HL-60 (cell line): ENCODE measurements at regions not wholly inside any gene's neighbourhood (a gene's known extent, or its start where the extent isn't known, plus 50 kb on each side); places are given as distances from the start of the nearest gene placed in this dataset.
"Not testable (repeated sequence)": the region's sequence is repeated elsewhere in the genome, so short reads cannot be mapped to it uniquely, and the experiment has no call there.

Experiments used
- DNase-seq, 2 experiments: peaks; one replicate each; pipeline ENCODE4 v3.0.0-alpha.2; 2010 to 2020; ENCODE audit warnings: low read depth in 1 of 2, low spot score in 1 of 2
- H3K27ac ChIP-seq: fragments of 250-450 bp; sonication (Bioruptor Pico); replicated peaks from 2 replicates; pipeline ENCODE4 v1.5.1; 2020; ENCODE audit warnings: mild to moderate bottlenecking, moderate library complexity
- H3K27me3 ChIP-seq: fragments of 250-450 bp; sonication (Bioruptor Pico); 2 replicates; pipeline ENCODE4 v1.5.1; 2021; ENCODE audit warnings: mild to moderate bottlenecking, moderate library complexity; ENCODE audit not compliant: insufficient read depth, poor library complexity, severe bottlenecking
- H3K4me3 ChIP-seq: replicated peaks from 2 replicates; pipeline ENCODE4 v1.5.1; 2011; ENCODE audit warnings: mild to moderate bottlenecking, control low read depth, low read length; ENCODE audit not compliant: insufficient read depth
- CTCF ChIP-seq: IDR thresholded peaks from one replicate; pipeline ENCODE4 v1.5.1; 2011; ENCODE audit warnings: low read length, control low read depth, inconsistent platforms; ENCODE audit not compliant: insufficient read depth
- GABPA ChIP-seq: IDR thresholded peaks from 2 replicates; pipeline ENCODE4 v1.6.1; 2012; ENCODE audit warnings: low read depth
- POLR2AphosphoS5 ChIP-seq: IDR thresholded peaks from 2 replicates; pipeline ENCODE4 v1.6.1; 2012; ENCODE audit warnings: low read depth
- REST ChIP-seq: IDR thresholded peaks from 2 replicates; pipeline ENCODE4 v1.6.1; 2012; ENCODE audit warnings: low read depth; ENCODE audit not compliant: insufficient replicate concordance
- SPI1 ChIP-seq: IDR thresholded peaks from 2 replicates; pipeline ENCODE4 v1.6.1; 2012; ENCODE audit warnings: low read depth, mild to moderate bottlenecking, borderline replicate concordance

- H3K27ac ChIP-seq, H3K4me3 ChIP-seq: not testable (repeated sequence)
Observed at GRCh38 chr4:9704126-9704525, 77.3 kb upstream of the DRD5 start.

GRCh38 chr4:9704551-9705332 is 76.7 kb upstream of the DRD5 start:
- no peak for DNase-seq
- Histone ChIP-seq H3K4me3 (no peak overlapping the region), H3K27me3 (no peaks in the 10 kb centered on the region), H3K27ac (no peak overlapping the region)
- TF ChIP-seq CTCF (no peak), SPI1 (no peak), GABPA (no peak), POLR2AphosphoS5 (no peak), REST (no peak)

More at GRCh38 chr4:9704126-9704525, 77.3 kb upstream of the DRD5 start:
- not testable (repeated sequence) for H3K27me3 ChIP-seq, DNase-seq

- not testable (repeated sequence) for H3K27ac ChIP-seq, H3K4me3 ChIP-seq, DNase-seq, H3K27me3 ChIP-seq
Observed at GRCh38 chr4:9707281-9707680, 74.2 kb upstream of the DRD5 start.

- not testable (repeated sequence) for H3K27ac ChIP-seq, H3K27me3 ChIP-seq, DNase-seq, H3K4me3 ChIP-seq
- peak; percentile 27; the same call in 1 of the 2 replicates for TF ChIP-seq SPI1
Observed at GRCh38 chr4:9707936-9708335, 73.5 kb upstream of the DRD5 start.

GRCh38 chr4:9709724-9710123 is 71.7 kb upstream of the DRD5 start:
- no peak for TF ChIP-seq GABPA
- no peak for TF ChIP-seq SPI1
- TF ChIP-seq POLR2AphosphoS5: no peak
- TF ChIP-seq REST: no peak
- Histone ChIP-seq H3K27me3 (no peaks in the 10 kb centered on the region), H3K27ac (no peak overlapping the region), H3K4me3 (no peak overlapping the region)
- no peak for DNase-seq

- H3K27me3 ChIP-seq, H3K27ac ChIP-seq, H3K4me3 ChIP-seq, DNase-seq: not testable (repeated sequence)
Observed at GRCh38 chr4:9715271-9715670, 66.2 kb upstream of the DRD5 start.
